Astrocyte of the spinal cord (primary cell): ENCODE measurements at regions not wholly inside any gene's neighbourhood (a gene's known extent, or its start where the extent isn't known, plus 50 kb on each side); places are given as distances from the start of the nearest gene placed in this dataset.
"Not testable (repeated sequence)": the region's sequence is repeated elsewhere in the genome, so short reads cannot be mapped to it uniquely, and the experiment has no call there.

ENCODE experiments used
- DNase-seq: peaks from one replicate; pipeline ENCODE4 v3.0.0; 2011; ENCODE audit warnings: low read depth, low spot score
- H3K4me3 ChIP-seq: 2 replicates; pipeline ENCODE4 v1.5.1; 2011; ENCODE audit warnings: low read depth, mild to moderate bottlenecking, low read length, moderate library complexity
- in situ Hi-C: cut with HindIII; loops from 2 replicates; pipeline ENCODE4 v1.10.0; 2017; ENCODE audit warnings: low sequenced_read_pairs
- TF ChIP-seq, protein P1 (sequence below): IDR thresholded peaks from 2 replicates; pipeline ENCODE4 v1.5.1; 2012; ENCODE audit warnings: low read depth, mild to moderate bottlenecking, low read length, inconsistent platforms

- TF ChIP-seq, protein P1, sequence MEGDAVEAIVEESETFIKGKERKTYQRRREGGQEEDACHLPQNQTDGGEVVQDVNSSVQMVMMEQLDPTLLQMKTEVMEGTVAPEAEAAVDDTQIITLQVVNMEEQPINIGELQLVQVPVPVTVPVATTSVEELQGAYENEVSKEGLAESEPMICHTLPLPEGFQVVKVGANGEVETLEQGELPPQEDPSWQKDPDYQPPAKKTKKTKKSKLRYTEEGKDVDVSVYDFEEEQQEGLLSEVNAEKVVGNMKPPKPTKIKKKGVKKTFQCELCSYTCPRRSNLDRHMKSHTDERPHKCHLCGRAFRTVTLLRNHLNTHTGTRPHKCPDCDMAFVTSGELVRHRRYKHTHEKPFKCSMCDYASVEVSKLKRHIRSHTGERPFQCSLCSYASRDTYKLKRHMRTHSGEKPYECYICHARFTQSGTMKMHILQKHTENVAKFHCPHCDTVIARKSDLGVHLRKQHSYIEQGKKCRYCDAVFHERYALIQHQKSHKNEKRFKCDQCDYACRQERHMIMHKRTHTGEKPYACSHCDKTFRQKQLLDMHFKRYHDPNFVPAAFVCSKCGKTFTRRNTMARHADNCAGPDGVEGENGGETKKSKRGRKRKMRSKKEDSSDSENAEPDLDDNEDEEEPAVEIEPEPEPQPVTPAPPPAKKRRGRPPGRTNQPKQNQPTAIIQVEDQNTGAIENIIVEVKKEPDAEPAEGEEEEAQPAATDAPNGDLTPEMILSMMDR = no peak
- H3K4me3 ChIP-seq = no peak overlapping the region
- in situ Hi-C loops = no loop called here
- no peak for DNase-seq
Measured at GRCh38 chr3:13998831-13999230, 119.0 kb upstream of the WNT7A start.

GRCh38 chr3:13995216-13995615, 115.3 kb upstream of the WNT7A start:
- in situ Hi-C loops, DNase-seq, H3K4me3 ChIP-seq: not testable (repeated sequence)

- DNase-seq, in situ Hi-C loops: not testable (repeated sequence)
Measured at GRCh38 chr3:13988925-13989324, 109.1 kb upstream of the WNT7A start.

DNA sequence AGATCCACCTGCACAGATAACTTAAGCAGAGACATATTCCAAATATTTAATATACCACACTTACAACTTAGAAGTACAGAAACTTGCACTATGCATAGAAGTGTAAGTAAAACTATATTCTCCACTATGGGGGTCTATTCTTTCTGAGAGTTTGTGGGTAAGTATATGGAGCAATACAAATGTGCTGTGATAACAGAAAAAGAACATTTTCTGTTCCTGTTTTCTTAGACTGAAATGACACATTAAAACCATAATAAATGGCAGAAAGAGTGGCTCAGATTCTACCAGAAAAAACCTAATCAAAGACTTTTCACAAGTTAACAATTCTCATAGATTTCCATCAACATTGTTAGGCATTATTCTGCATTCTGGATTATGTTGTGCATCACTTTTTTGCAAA, 96.6 kb upstream of the WNT7A start:
- no peak overlapping the region for H3K4me3 ChIP-seq
- no peak for DNase-seq
- TF ChIP-seq, protein P1 = no peak
- in situ Hi-C loops = no loop called here

More at GRCh38 chr3:13988925-13989324, 109.1 kb upstream of the WNT7A start:
- not testable (repeated sequence) for H3K4me3 ChIP-seq

GRCh38 chr3:13975686-13976085, 95.8 kb upstream of the WNT7A start:
- no peak overlapping the region for H3K4me3 ChIP-seq
- TF ChIP-seq, protein P1 = no peak
- no peak for DNase-seq
- in situ Hi-C loops = no loop called here

DNA sequence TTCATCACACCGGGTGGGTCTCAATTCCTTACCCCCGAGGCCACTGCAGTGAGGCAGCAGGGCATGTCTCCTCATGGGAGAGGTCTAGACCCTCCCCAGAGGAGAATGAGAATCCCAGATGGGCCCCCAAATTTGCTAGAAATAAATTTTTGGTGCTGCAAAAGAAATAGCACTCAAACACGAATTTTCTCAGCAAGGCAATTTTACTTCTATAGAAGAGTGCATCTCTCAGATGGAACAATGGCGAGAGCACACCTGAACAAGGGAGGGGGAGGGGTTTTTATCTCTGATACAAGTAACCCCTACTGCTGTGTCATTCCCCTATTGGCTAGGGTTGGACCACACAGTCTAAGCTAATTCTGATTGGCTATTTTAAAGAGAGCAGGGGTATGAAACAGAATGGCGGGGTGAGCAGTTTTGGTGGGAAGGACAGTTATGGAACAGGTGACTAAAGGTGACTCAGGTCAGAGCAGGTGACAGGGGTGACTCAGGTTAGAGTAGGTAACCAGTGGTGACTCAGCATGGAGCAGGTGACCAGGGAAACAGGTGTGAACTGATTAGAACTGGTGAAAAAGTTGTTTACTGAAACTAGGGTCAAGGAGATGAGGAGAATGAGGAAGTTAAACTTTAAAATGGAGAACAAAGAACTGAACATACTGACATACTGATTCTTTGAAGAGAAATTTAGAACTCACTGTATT, 93.0 kb upstream of the WNT7A start:
- TF ChIP-seq, protein P1 = no peak
- H3K4me3 ChIP-seq = no peak overlapping the region
- DNase-seq = no peak
- in situ Hi-C loops = no loop called here

GRCh38 chr3:13966302-13966701, 86.4 kb upstream of the WNT7A start:
- H3K4me3 ChIP-seq = no peak overlapping the region
- DNase-seq = no peak
- in situ Hi-C loops = no loop called here
- TF ChIP-seq, protein P1 = no peak
